C4-2B (cell line): ENCODE measurements at regions not wholly inside any gene's neighbourhood (a gene's known extent, or its start where the extent isn't known, plus 50 kb on each side); places are given as distances from the start of the nearest gene placed in this dataset.

Experiments
- H3K27ac ChIP-seq: fragments of 450-650 bp; 2 replicates; pipeline ENCODE4 v1.5.1; 2017
- CTCF ChIP-seq: fragments of 450-650 bp; conservative IDR thresholded peaks from 2 replicates; pipeline ENCODE4 v1.5.1; 2017; ENCODE audit warnings: mild to moderate bottlenecking
- ZFX ChIP-seq: fragments of 450-650 bp; IDR thresholded peaks from 2 replicates; pipeline ENCODE4 v1.6.1; 2017

DNA sequence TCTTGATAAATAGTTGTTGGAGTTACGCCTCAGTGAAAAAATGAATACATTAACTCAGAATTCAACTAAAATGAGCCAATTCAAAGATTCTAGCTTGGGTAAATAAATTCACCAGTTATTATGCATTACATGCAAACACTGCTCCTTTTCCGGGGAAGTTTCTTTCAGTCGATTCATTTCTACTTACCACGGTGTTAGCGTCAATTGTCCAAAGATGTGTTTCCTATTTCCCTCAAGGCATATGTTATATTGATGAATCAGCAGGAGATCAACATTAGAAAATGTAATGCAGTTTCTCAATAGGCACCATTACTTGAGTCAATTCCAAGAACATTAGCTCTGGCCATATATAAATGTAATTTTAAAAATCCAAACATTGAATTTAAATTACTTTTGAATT is 517.7 kb downstream of the OTOL1 start:
- TF ChIP-seq CTCF (no peak), ZFX (no peak)
- no peak overlapping the region for H3K27ac ChIP-seq

DNA sequence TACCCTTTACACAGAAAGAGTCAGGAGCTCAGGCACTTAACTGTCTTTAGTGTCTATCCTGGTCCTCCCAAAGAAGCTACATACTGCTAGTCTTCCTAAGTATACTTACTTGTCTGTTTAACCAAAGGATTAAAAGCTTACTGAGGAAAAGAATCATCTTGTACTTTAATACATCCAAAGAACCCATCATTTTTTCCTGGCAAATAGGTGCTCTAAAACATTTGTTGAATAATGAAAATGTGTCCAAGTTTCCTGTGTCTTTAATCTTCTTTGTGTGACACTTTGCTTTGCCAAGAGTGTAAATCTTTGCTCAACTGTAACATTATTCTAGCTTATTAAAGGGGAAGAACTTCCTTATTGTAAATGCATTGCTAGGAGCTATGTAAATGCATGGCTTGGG is 519.2 kb downstream of the OTOL1 start:
- H3K27ac ChIP-seq, result no peak overlapping the region
- TF ChIP-seq CTCF (no peak), ZFX (no peak)

- no peak overlapping the region for H3K27ac ChIP-seq
- TF ChIP-seq ZFX (no peak), CTCF (no peak)
Measured at GRCh38 chr3:162019817-162020216, 523.2 kb downstream of the OTOL1 start.

- no peak overlapping the region for H3K27ac ChIP-seq
- no peak for TF ChIP-seq ZFX
- TF ChIP-seq CTCF, result no peak
Measured at GRCh38 chr3:162021206-162021605, 524.6 kb downstream of the OTOL1 start.

DNA sequence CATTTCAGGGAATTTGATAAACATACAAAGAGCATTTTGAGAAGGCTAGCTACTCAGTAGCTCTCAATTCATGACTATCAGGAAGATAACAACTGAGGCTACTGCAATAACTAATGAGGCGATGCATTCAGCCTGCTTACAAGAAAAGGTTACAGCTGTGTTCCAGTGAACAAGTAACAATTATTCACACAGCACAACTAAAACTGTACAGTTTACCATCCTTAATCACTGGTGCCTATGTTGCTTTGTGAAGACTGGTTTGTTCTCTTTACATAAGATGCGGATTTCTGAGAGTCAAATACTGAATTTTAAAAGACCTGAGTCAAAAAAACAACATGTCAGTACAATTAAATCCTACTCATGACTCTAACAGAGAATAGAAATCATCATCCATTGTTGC is 526.3 kb downstream of the OTOL1 start:
- TF ChIP-seq CTCF (no peak), ZFX (no peak)
- no peak overlapping the region for H3K27ac ChIP-seq

- TF ChIP-seq CTCF (no peak), ZFX (no peak)
- no peak overlapping the region for H3K27ac ChIP-seq
Measured at GRCh38 chr3:162029736-162030135, 533.1 kb downstream of the OTOL1 start.

GRCh38 chr3:162034368-162034767 is 537.8 kb downstream of the OTOL1 start:
- H3K27ac ChIP-seq, result no peak overlapping the region
- TF ChIP-seq CTCF, result no peak
- TF ChIP-seq ZFX, result no peak

GRCh38 chr3:162041622-162042021 is 545.0 kb downstream of the OTOL1 start:
- no peak overlapping the region for H3K27ac ChIP-seq
- TF ChIP-seq ZFX, result no peak
- no peak for TF ChIP-seq CTCF
